HG02884 (cell line): ENCODE measurements at regions not wholly inside any gene's neighbourhood (a gene's known extent, or its start where the extent isn't known, plus 50 kb on each side); places are given as distances from the start of the nearest gene placed in this dataset.
"Not testable (repeated sequence)": the region's sequence is repeated elsewhere in the genome, so short reads cannot be mapped to it uniquely, and the experiment has no call there.

ENCODE experiments used
- ATAC-seq: cut with Tn5 transposase; IDR thresholded peaks from one replicate; pipeline ENCODE4 v1.9.1; 2021; ENCODE audit warnings: mild to moderate bottlenecking, moderate library complexity; ENCODE audit not compliant: unreplicated experiment

DNA sequence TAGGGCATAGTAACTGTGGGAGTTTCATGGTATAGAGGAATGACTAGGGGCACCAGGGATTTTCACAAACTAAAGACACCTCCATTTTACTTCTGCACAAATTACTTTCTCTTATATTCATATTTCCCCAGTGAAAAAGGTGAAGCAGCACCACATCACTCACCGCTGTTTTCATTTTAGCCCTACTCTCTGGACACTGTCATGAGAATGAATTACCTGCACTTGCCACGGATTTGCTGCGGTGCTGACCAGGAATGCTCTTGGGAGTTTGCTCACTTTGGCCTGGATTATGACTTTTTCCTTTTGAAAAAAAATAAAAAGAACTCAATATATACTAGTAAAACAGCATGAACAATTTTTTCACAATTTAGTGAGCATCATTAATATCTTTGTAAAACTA, 351.3 kb downstream of the NKX6-1 start:
- no peak for ATAC-seq

- peak; percentile 69 for ATAC-seq
Observed at GRCh38 chr4:84146300-84146959, 352.7 kb downstream of the NKX6-1 start.

GRCh38 chr4:84145176-84145575, 353.9 kb downstream of the NKX6-1 start:
- ATAC-seq, result no peak

GRCh38 chr4:84126911-84127310, 372.2 kb downstream of the NKX6-1 start:
- not testable (repeated sequence) for ATAC-seq

- ATAC-seq, result no peak
Observed at GRCh38 chr4:84126061-84126787, 372.9 kb downstream of the NKX6-1 start.

- no peak for ATAC-seq
Observed at GRCh38 chr4:84110040-84110439, 389.1 kb downstream of the NKX6-1 start.

- not testable (repeated sequence) for ATAC-seq
Observed at GRCh38 chr4:84101653-84102625, 397.2 kb downstream of the NKX6-1 start.

DNA sequence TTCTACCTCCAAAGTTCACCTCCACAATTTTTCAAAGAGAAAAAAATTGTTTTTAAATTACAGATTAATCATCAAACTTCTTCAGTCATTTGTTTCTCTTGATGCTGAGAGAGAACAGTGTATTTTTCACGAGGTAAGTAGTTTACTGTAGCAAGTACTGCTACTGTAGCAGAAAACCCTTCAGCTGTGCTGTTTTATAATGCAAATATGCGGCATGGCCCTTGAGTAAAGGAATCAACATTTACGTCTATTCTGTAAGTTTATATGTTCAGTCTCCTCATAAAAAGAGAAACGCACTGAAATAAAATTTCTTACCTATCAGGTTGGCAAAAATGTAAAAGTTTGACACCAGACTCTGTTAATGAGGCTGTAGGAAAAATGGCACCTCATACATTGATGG, 399.0 kb downstream of the NKX6-1 start:
- ATAC-seq, result no peak

GRCh38 chr4:84099599-84099998, 399.5 kb downstream of the NKX6-1 start:
- ATAC-seq, result no peak

GRCh38 chr4:84091266-84091665, 407.8 kb downstream of the NKX6-1 start:
- ATAC-seq, result no peak

DNA sequence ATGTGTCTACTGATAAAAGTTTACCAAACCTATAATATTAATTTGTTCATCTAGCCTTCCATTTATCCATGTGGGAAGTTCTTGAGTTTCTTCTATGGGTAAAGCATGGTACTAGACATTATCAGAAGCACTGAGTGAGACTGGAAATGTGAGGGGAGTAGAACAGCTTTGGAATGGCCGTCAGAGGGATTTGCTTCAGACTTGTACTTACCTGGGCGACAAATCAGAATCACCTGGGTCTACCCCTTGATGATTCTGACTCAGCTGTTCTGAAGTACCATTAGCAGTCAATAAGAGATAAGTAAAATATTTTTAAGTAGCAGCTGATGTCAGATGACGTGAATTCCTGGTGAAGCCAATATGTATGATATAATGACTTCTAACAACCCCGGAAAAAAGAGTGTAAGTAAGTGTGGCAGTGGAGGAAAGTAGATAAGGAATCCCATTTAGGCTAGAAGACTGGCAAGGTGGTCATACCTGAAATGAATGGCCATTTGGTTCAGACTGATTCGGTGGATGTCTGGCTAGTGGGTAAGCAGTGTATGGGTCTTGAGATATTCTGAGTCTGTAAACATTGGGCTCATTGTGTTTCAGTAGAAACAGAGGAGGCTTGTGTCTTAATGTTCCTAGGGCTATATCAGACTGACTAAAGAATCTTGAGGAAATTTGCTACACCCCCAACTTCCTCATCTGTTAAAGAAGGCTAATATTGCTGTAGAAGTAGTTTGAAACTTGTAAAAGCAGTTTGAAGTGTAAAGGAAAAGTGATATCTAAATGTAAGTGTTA, 409.2 kb downstream of the NKX6-1 start:
- no peak for ATAC-seq

DNA sequence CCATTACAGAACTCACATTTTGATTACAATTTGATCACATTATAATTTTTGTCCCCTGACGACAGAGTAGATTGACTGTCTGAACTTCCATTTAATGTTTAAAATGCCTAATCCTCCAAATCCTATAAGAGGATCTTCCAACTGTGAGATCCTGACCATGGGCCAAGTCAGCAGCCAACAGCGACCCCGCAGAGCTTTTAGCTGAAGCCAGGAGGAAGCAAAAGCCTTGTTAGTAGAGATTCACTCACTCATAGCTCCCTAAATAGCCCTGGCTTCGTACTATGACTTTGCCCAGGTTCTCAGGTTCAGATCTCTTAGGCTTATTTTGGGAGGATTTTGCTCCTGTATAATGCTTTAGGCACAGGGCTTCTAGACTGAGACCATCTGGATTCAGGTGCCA, 413.1 kb downstream of the NKX6-1 start:
- ATAC-seq, result no peak

- no peak for ATAC-seq
Observed at GRCh38 chr4:84070289-84070688, 428.8 kb downstream of the NKX6-1 start.

DNA sequence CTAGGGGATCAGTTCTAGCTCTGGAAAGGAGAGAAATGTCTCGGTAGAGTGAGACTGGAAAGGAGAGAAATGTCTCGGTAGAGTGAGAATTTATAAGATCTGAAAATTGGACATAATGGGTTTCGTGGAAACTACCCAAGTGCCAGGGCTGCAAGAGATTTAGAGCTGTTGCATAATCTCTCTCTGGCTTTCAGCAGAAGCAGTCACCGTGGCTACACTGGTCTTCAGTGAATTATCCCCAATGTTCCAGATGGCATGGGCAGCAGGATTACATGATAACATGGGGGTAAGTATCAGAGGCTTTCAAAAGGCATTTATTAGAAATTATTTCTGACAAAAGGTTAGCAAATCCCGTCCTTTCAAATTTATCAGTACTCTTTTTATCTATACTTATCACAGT, 435.5 kb downstream of the NKX6-1 start:
- no peak for ATAC-seq

GRCh38 chr4:84058201-84058600, 440.9 kb downstream of the NKX6-1 start:
- no peak for ATAC-seq

- no peak for ATAC-seq
Observed at GRCh38 chr4:84051639-84052038, 447.5 kb downstream of the NKX6-1 start.

GRCh38 chr4:84051089-84051488, 448.0 kb downstream of the NKX6-1 start:
- ATAC-seq, result no peak

DNA sequence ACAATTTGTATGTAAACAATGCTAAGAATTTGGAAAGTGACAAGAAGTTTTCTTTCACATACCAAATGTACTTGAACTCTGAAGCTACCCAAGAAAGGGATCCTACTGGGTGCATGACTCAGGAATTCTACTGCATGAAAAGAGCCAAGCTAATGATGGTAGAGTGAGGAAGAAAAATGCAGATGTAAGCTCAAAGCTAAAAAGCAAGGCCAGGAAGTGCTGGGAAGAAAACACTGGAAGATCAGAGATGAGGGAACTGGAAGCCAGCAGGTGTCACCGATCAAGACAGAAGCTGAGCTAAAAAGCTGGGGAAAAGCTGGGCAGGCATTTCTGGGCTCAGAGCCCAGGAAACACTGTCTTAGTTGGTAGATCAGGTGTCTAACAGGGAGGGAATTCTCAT, 449.1 kb downstream of the NKX6-1 start:
- no peak for ATAC-seq

- no peak for ATAC-seq
Observed at GRCh38 chr4:84046551-84046950, 452.5 kb downstream of the NKX6-1 start.

DNA sequence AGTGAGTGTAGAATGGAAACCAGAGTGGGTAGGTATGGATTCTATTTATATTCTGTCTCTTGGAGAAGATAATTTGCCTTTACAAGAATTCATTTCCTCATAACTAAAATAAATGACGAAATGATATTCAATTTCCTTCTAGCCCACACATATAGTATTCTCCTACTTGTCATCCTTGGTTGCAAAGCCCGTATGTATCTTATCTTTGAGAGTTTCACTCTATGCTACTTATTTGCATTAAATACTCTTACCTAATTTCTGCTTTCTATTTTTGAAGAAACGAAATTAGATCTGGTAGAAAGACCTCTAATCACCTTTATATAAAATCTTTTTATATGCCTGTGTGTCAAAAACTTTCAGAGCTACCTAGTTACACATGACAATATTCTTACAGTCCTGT, 457.7 kb downstream of the NKX6-1 start:
- ATAC-seq, result no peak

- ATAC-seq, result no peak
Observed at GRCh38 chr4:84035568-84035967, 463.5 kb downstream of the NKX6-1 start.
